Fibroblast of lung (primary cell): ENCODE measurements at regions not wholly inside any gene's neighbourhood (a gene's known extent, or its start where the extent isn't known, plus 50 kb on each side); places are given as distances from the start of the nearest gene placed in this dataset.

Experiments used
- EZH2 ChIP-seq: IDR thresholded peaks from 2 replicates; pipeline ENCODE4 v1.5.1; 2012; ENCODE audit warnings: low read length, control low read depth, mild to moderate bottlenecking; ENCODE audit errors: missing control alignments
- TF ChIP-seq, protein P1 (sequence below), 2 donors: IDR thresholded peaks in 1 of 2; conservative IDR thresholded peaks in 1 of 2; 1 replicate in 1 of 2; 2 replicates in 1 of 2; pipeline ENCODE4 v1.5.1; 2011 to 2012; ENCODE audit warnings: low read length in 2 of 2, control low read depth in 1 of 2, inconsistent platforms in 1 of 2, low read depth in 1 of 2, mild to moderate bottlenecking in 1 of 2

DNA sequence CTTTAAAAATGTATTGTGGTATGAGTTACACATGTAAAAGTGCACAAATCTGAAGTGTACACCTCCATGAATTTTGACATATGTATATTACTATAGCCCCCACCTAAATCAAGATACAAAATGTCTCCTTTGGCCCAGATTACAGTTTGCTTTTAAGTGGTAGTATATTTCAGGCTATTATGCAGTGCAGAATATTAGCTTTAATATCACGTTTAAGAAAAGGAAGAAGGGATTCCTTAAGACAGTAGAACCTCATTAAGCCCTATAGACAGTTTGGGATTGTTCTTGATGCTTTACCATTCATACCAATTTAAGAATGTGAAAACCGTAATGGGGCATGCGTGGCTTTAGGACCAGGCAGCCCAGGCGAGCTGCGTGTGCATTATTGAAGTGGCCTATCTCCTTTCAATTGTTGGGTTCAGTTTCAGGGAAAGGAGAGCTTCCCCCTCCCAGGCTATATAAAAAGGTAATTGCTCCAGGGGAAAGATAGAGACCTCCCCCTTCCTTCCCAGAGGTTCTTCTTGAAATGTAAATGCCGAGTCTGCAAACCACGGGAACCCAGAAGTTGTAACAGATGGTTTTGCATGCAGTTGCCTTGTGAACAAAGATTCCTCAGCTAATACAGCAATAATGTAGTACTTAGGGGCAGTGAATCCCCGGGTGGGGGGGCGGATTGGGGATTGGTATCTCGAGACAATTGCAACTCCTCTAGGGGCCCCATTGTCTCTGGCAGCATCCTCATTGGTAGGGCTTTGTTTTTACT is 106.1 kb downstream of the UCHL1 start:
- TF ChIP-seq, protein P1, sequence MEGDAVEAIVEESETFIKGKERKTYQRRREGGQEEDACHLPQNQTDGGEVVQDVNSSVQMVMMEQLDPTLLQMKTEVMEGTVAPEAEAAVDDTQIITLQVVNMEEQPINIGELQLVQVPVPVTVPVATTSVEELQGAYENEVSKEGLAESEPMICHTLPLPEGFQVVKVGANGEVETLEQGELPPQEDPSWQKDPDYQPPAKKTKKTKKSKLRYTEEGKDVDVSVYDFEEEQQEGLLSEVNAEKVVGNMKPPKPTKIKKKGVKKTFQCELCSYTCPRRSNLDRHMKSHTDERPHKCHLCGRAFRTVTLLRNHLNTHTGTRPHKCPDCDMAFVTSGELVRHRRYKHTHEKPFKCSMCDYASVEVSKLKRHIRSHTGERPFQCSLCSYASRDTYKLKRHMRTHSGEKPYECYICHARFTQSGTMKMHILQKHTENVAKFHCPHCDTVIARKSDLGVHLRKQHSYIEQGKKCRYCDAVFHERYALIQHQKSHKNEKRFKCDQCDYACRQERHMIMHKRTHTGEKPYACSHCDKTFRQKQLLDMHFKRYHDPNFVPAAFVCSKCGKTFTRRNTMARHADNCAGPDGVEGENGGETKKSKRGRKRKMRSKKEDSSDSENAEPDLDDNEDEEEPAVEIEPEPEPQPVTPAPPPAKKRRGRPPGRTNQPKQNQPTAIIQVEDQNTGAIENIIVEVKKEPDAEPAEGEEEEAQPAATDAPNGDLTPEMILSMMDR (conservative IDR thresholded peaks at IDR 0.05 in 1 of 2, IDR thresholded peaks at IDR 0.05 in 1 of 2; ENCODE audit: low read depth in 1 of 2, low read length in 2 of 2), result no peak
- TF ChIP-seq EZH2, result no peak
